Kidney glomerular epithelial cell (primary cell): ENCODE measurements at regions not wholly inside any gene's neighbourhood (a gene's known extent, or its start where the extent isn't known, plus 50 kb on each side); places are given as distances from the start of the nearest gene placed in this dataset.
"Not testable (repeated sequence)": the region's sequence is repeated elsewhere in the genome, so short reads cannot be mapped to it uniquely, and the experiment has no call there.

Source experiments
- DNase-seq: peaks from one replicate; lab custom pipeline; 2025; lab: John Stamatoyannopoulos, UW

DNA sequence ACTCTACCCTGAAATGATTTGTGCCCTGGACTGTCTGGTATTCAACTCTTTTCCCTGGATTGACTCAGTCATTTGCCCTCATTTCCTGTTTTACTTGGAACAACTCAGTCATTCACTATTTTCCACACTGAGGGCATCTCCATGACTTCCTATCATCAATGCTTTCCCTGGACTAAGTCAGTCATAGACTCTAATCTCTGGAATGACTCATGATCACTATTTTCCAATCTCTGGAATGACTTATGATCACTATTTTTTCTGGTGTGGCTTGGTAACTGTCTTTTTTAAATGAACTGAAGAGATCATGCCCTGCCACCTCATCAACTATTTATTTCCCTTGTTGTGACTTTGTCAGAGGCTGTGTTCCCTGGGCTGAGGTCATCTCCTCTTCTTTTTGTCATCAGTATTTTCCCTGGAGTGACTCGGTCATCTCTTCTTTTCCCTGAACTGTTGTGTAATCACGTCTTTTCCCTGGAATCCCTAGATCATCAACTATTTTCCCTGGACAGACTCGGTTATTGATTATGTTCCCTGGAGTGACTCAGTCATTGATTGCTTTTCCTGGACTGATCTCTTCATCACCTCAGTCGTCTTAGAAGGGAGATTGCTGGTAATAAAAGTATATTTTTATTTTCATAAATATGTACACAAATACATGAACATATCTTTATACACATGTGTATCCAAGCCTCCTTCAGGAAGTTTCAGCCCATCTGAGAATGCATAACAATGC is 327.1 kb upstream of the VCX start:
- no peak for DNase-seq

DNA sequence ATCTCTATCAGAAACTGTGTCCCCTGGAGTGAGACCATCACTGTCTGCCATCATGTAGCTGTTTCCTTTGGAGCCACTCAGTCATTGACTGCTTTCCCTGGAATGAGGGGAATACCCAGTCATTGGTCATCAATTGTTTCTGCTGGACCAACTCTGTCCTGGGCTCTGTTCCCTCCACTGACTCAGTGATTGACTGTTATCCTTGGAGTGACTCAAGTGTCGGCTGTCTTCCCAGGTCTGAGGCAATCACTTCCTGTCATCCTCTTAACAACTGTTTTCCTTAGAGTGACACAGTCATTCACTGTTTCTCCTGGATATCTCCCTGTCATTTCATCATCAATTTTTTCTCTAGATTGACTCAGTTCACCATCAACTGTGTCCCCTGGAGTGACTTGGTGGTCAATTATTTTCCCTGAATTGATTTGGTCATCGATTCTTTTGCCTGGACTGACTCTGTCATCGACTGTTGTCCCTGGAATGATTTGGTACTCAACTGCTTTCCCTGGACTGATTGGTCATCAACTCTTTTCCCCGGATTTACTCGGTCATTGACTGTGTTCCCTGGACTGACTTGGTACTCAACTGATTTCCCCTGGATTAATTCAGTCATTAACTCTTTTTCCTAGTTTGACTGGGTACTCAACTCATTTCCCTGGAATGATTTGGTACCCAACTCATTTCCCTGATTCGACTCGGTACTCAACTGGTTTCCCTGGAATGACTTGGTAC is 327.9 kb upstream of the VCX start:
- no peak for DNase-seq

DNA sequence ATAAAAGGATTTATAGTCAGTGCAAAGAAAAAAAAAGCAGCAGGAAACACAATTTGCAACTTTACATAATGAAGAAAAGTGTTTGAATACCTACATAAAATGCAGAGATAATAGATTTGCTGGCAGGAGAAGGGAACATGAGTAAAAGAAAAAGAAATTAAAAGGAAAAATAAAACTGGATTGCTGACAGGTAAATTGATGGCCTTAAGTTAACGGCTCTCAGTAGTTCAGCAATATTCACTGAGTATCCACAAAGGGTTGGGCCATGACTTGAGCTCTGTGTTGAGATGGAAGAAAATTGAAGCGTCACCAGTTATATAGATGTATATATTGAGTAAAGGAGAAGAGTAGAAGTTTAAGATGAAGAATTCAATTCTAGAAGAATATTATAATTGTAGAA is 330.1 kb upstream of the VCX start:
- DNase-seq = no peak

GRCh38 chrX:7503251-7503650 is 339.7 kb upstream of the VCX start:
- no peak for DNase-seq

- DNase-seq = no peak
Measured at GRCh38 chrX:7500386-7500785, 342.6 kb upstream of the VCX start.

DNA sequence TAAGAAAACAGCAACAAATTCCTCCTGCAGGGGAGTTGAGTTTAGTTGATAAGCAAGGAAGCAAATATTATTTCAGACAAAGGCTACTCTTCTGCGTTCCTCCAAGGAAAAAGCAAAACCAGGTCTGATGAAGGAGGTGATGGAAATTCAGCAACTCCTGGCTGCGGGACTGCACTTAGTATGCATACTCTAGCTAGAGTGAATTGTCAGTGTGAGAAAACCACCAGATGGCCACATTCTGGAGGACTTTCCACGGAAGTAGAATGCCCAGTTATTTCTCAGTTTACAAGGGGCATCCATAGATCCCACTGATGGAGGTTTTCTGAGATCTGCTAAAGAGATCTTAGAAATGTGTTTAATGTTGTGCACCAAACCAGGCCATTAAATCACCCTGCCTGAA is 338.6 kb upstream of the PUDP start:
- DNase-seq = no peak

GRCh38 chrX:7485061-7485460 is 337.1 kb upstream of the PUDP start:
- DNase-seq = no peak

- DNase-seq = no peak
Measured at GRCh38 chrX:7480721-7481120, 332.8 kb upstream of the PUDP start.

DNA sequence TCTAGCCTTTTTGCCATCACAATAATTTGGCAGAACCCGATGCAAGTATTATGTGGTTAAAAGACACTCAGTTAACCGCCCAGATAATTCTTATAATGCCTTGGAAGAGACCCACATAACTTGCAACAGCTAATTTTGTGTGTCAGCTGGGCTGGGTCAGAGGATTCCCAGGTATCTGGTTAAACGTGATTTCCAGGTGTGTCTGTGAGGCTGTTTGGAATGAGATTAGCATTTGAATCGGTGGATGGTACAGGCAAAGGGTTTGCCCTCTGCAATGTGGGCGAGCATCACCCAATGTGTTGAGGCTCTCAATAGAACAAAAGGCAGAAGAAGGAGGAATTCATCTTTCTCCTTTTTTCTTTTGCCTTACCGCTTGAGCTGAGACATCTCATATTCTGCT is 314.2 kb upstream of the PUDP start:
- no peak for DNase-seq

DNA sequence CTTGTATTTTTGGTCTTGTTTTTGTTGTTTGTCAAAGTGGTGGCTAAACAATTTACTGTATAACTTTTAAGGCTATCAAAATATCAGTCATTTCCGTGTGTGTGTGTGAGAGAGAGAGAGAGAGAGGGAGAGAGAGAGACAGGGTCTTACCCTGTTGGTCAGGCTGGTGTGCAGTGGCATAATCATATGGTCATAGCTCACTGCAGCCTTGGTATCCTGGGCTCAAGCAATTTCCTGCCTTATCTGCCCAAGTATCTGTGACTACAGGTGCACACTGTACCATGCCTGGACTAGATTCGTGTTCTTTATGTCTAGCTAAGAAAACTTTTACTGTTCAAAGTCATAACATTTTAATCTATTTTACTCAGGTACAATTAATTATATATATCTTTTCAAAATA is 313.1 kb upstream of the PUDP start:
- not testable (repeated sequence) for DNase-seq

DNA sequence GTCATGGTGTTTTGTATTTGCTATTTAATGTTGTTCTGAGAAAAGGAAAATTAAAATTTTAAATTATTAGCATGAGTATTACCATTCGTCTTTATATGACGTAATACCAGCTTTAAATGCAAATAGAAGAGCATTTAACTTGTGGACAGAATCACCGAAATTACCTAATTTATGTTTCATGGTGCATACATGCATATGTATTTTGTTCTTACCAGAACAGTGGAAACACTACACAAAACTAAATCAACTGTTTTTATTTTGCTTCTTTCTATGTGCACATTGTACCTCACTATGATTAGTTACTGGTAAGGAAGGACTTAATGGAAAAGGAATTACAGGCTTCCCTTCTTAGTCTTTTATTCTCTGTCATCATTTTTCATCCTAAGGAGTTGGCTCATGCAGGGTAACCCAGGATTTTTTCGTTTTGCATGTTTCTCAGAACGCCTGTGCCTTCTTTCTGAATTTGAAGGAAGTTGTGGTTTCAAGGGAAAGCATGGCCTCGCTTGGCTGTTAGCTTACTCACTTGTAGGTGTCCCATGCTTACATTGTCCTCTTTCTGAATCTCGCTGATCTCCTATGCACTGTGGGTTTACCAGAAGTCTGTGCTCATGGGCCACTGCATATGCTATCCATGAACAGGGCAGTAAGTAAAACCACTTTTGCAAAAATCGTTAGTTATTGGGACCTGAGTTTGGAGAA is 300.0 kb upstream of the PUDP start:
- no peak for DNase-seq

DNA sequence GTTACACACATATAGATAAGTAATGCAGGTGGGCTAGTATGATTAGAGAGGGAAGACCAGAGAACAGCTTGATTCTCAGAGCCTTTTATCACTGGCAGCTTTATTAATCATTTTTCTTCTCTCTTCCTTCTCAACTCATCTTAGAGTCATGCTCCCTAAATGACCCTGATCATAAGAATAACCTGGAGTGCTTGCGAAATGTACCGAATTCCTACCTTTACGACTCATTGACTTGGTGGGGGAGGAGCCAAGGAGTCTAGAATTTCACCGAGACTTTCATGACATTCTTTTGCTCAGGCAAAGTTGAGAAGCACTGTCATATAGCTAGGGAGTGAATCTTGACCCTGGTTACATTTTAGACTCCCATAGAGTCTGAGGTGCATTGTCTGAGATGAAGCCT is 298.9 kb upstream of the PUDP start:
- peak; percentile 4 for DNase-seq

- DNase-seq = no peak
Measured at GRCh38 chrX:7444967-7445366, 297.0 kb upstream of the PUDP start.

DNA sequence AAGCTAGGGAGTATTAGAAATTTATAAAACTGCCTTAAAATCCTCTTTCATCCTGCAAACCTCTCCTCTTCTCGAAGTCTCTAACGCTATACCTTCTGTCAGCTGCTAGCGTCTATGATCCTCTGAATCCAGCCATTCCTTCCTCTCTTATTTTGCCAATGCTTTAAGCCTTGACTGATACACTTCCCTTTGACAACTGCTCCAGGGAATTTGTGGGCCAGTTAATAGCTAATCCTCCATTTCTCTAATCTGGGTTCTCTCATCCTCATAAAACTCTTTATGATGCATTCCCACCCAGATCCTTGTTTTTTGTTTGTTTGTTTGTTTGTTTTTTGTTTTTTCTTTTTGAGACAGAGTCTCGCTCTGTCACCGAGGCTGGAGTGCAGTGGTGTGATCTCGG is 293.6 kb upstream of the PUDP start:
- no peak for DNase-seq

GRCh38 chrX:7435822-7436221 is 287.9 kb upstream of the PUDP start:
- no peak for DNase-seq

GRCh38 chrX:7432901-7433300 is 284.9 kb upstream of the PUDP start:
- DNase-seq = no peak

DNA sequence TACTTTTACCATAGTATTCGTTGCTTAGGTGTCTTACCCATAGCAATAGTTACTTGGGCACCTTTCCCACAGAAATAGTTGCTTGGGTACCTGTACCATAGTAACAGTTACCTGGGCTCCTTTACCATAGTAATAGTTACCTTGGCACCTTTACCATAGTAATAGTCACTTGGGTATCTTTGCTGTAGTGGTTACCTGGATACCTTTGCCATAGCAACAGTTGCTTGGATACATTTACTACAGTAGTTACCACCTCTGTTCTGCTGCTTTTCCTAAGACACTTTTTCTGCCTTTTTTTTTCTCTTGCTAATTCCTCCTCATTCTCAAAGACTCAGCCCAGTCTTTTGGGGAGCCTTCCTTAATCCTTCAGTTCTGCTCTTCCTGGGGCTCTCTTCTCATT is 272.8 kb upstream of the PUDP start:
- DNase-seq = no peak

DNA sequence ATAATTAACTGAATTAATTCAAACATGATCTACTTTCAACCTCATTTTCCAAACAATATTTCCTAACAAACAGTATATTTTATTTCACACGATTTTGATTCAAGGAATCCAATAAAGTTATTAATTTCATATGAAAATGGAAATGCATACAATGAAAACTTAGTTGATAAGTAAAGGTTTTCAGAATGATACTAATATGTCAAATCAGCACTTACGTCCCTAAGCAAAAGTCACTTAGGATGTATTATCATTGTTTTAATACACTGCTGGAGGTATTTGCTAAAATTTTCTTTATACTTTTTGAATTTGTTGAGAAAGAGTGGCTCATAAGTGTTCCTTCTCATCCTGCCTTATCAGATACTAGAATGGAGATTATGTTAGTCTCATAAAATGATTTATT is 266.8 kb upstream of the PUDP start:
- no peak for DNase-seq

- no peak for DNase-seq
Measured at GRCh38 chrX:7412840-7413239, 264.9 kb upstream of the PUDP start.

DNA sequence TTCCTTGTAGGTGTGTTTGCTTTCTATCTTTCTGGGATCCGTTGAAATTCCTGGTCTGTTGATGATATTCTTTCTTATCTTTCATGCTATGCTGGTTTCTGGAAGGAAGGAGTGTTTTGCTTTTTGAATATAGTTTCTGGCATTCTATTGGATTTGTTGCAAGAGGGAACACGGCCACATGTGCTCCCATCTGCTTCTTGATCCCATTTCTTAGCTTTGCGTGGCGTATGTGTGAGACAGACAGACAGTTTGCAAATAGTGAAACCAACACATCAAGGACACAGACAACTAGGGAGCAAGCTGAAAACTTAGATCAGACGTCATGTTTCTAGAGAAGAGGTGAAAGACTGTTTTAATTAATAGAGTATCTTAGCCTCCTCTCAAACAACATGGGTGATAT is 261.9 kb upstream of the PUDP start:
- DNase-seq = no peak

DNA sequence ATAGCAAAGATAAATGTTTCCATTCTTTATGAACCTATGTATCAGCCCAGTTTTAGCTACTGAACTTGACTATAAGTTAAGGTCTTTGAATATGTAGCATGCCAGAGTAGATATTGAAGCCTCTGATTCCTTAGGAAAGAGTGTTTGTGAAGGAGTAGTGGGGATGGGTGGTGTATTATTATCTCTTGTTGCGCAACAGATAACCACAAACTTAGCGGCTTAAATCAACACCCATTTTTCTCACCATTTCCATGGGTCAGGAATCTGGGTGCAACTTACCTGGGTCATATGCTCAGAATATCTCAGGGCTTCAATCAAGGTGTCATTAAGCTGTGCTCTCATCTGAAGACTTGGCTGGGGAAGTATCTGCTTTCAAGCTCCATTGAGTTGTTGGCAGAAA is 251.4 kb upstream of the PUDP start:
- no peak for DNase-seq

GRCh38 chrX:7390441-7390840 is 242.5 kb upstream of the PUDP start:
- no peak for DNase-seq

DNA sequence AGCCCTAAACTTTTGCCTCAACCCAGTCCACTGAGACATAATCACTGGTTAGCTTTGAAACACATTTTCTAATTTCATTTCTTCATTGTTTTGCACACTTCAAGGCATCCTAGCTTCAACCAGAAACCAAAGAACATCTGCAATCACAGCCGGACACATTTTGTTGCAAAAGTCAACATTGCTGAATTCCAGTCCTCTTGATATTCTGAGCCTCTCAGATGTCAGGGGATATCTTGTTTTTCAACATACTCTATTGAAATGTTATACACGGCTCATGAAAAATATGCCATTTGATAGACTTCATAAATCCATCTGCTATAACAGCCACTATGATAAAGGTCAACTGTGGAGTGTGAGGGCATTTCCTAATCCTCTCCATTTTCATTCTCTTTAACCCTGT is 241.6 kb upstream of the PUDP start:
- DNase-seq = no peak
